HepG2 (cell line): ENCODE measurements at regions not wholly inside any gene's neighbourhood (a gene's known extent, or its start where the extent isn't known, plus 50 kb on each side); places are given as distances from the start of the nearest gene placed in this dataset.

ENCODE experiments used
- ARHGAP35 ChIP-seq: sonication (generic); formaldehyde crosslinking; IDR thresholded peaks from 2 replicates; pipeline ENCODE4 v1.9.0; 2022; ENCODE audit warnings: mild to moderate bottlenecking, inconsistent platforms, moderate library complexity, missing genetic modification reagents, borderline replicate concordance
- CEBPB ChIP-seq: IDR thresholded peaks from 2 replicates; pipeline ENCODE4 v1.6.1; 2011; ENCODE audit warnings: low read depth, low read length, improper control_type of control experiment, borderline replicate concordance
- FOXK1 ChIP-seq: sonication (generic); formaldehyde crosslinking; IDR thresholded peaks from 2 replicates; pipeline ENCODE4 v1.4.0; 2020; ENCODE audit warnings: low read depth, missing genetic modification reagents, borderline replicate concordance
- GTF3A ChIP-seq: sonication (generic); formaldehyde crosslinking; conservative IDR thresholded peaks from 2 replicates; pipeline ENCODE4 v1.4.0; 2020; ENCODE audit warnings: mild to moderate bottlenecking, missing genetic modification reagents
- KDM1A ChIP-seq: IDR thresholded peaks from 2 replicates; pipeline ENCODE4 v1.6.1; 2016; ENCODE audit warnings: missing compliant biosample characterization
- MTA3 ChIP-seq: sonication (generic); formaldehyde crosslinking; IDR thresholded peaks from 2 replicates; pipeline ENCODE4 v1.4.0; 2020; ENCODE audit warnings: missing genetic modification reagents
- PHF8 ChIP-seq: sonication (generic); formaldehyde crosslinking; IDR thresholded peaks from 2 replicates; pipeline ENCODE4 v1.5.0; 2020; ENCODE audit warnings: missing genetic modification reagents
- POGZ ChIP-seq: sonication (generic); formaldehyde crosslinking; IDR thresholded peaks from 2 replicates; pipeline ENCODE4 v1.4.0; 2020; ENCODE audit warnings: mild to moderate bottlenecking, missing genetic modification reagents
- RBM39 ChIP-seq: fragments of 200-400 bp; formaldehyde crosslinking; IDR thresholded peaks from one replicate; pipeline ENCODE4 v1.6.1; 2018; ENCODE audit warnings: antibody characterized with exemption, mild to moderate bottlenecking, low read depth, low read length; ENCODE audit not compliant: poor library complexity, severe bottlenecking
- STAT5B ChIP-seq: sonication (generic); formaldehyde crosslinking; IDR thresholded peaks from 2 replicates; pipeline ENCODE4 v1.4.0; 2020; ENCODE audit warnings: missing genetic modification reagents
- TCF12 ChIP-seq, 2 experiments: fragments of 450-650 bp in 1 of 2; sonication (generic) in 1 of 2; formaldehyde crosslinking in 1 of 2; IDR thresholded peaks; 2 replicates each; pipeline versions ENCODE4 v1.6.1 to v1.8.0; 2017 to 2022; ENCODE audit warnings: antibody characterized with exemption in 1 of 2, mild to moderate bottlenecking in 1 of 2, missing genetic modification reagents in 1 of 2, moderate library complexity in 1 of 2
- ZC3H4 ChIP-seq: sonication (generic); formaldehyde crosslinking; IDR thresholded peaks from 2 replicates; pipeline ENCODE4 v1.4.0; 2020; ENCODE audit warnings: missing genetic modification reagents, borderline replicate concordance
- ZFP90 ChIP-seq: sonication (generic); formaldehyde crosslinking; IDR thresholded peaks from 2 replicates; pipeline ENCODE4 v1.8.0; 2022; ENCODE audit warnings: missing genetic modification reagents, mild to moderate bottlenecking, inconsistent platforms, borderline replicate concordance
- ZMYM3 ChIP-seq: sonication (generic); formaldehyde crosslinking; IDR thresholded peaks from 2 replicates; pipeline ENCODE4 v1.5.1; 2020; ENCODE audit warnings: mild to moderate bottlenecking, missing genetic modification reagents
- ZNF335 ChIP-seq: sonication (generic); formaldehyde crosslinking; IDR thresholded peaks from 2 replicates; pipeline ENCODE4 v1.4.0; 2020; ENCODE audit warnings: missing genetic modification reagents
- ZNF569 ChIP-seq: sonication (generic); formaldehyde crosslinking; IDR thresholded peaks from 2 replicates; pipeline ENCODE4 v1.5.0; 2020; ENCODE audit warnings: mild to moderate bottlenecking, missing genetic modification reagents, moderate library complexity, borderline replicate concordance
- ZNF570 ChIP-seq: sonication (generic); formaldehyde crosslinking; IDR thresholded peaks from 2 replicates; pipeline ENCODE4 v1.4.0; 2020; ENCODE audit warnings: mild to moderate bottlenecking, missing genetic modification reagents, borderline replicate concordance
- TF ChIP-seq, protein P1 (sequence below): sonication (generic); formaldehyde crosslinking; IDR thresholded peaks from 2 replicates; pipeline ENCODE4 v1.5.1; 2020; ENCODE audit warnings: missing genetic modification reagents, mild to moderate bottlenecking, borderline replicate concordance
- TF ChIP-seq, protein P2 (sequence below), 2 experiments: sonication (generic) in 1 of 2; formaldehyde crosslinking in 1 of 2; IDR thresholded peaks; 2 replicates each; pipeline versions ENCODE4 v1.6.1 to v1.9.0; 2014 to 2022; ENCODE audit warnings: antibody characterized with exemption in 1 of 2, borderline replicate concordance in 1 of 2, inconsistent platforms in 1 of 2, low read depth in 1 of 2, missing genetic modification reagents in 1 of 2
- TF ChIP-seq, protein P3 (sequence below): sonication (generic); formaldehyde crosslinking; IDR thresholded peaks from 2 replicates; pipeline ENCODE4 v1.5.1; 2020; ENCODE audit warnings: mild to moderate bottlenecking, missing genetic modification reagents, borderline replicate concordance

DNA sequence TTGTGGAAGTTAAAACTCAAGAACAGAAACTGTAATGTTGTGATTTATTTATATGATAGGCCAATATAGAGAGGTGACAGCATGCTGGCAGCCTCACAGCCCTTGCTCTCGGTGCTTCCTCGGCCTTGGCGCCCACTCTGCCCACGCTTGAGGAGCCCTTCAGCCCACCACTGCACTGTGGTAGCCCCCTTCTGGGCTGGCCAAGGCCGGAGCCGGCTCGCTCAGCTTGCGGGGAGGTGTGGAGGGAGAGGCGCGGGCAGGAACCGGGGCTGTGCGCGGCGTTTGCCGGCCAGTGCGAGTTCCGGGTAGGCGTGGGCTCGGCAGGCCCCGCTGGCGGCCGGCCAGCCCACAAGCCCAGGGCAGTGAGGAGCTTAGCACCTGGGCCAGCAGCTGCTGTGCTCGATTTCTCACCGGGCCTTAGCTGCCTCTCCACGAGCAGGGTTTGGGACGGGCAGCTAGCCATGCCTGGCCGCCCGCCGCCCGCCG is 65.8 kb upstream of the SLC8A3 start (continued):
- TF ChIP-seq, protein P1, sequence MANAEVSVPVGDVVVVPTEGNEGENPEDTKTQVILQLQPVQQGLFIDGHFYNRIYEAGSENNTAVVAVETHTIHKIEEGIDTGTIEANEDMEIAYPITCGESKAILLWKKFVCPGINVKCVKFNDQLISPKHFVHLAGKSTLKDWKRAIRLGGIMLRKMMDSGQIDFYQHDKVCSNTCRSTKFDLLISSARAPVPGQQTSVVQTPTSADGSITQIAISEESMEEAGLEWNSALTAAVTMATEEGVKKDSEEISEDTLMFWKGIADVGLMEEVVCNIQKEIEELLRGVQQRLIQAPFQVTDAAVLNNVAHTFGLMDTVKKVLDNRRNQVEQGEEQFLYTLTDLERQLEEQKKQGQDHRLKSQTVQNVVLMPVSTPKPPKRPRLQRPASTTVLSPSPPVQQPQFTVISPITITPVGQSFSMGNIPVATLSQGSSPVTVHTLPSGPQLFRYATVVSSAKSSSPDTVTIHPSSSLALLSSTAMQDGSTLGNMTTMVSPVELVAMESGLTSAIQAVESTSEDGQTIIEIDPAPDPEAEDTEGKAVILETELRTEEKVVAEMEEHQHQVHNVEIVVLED (CRISPR knock-in tag): no peak
- no peak for TF ChIP-seq ARHGAP35
- TF ChIP-seq KDM1A (CRISPR knock-in tag): no peak
- TF ChIP-seq GTF3A (CRISPR knock-in tag): no peak
- TF ChIP-seq, protein P2, sequence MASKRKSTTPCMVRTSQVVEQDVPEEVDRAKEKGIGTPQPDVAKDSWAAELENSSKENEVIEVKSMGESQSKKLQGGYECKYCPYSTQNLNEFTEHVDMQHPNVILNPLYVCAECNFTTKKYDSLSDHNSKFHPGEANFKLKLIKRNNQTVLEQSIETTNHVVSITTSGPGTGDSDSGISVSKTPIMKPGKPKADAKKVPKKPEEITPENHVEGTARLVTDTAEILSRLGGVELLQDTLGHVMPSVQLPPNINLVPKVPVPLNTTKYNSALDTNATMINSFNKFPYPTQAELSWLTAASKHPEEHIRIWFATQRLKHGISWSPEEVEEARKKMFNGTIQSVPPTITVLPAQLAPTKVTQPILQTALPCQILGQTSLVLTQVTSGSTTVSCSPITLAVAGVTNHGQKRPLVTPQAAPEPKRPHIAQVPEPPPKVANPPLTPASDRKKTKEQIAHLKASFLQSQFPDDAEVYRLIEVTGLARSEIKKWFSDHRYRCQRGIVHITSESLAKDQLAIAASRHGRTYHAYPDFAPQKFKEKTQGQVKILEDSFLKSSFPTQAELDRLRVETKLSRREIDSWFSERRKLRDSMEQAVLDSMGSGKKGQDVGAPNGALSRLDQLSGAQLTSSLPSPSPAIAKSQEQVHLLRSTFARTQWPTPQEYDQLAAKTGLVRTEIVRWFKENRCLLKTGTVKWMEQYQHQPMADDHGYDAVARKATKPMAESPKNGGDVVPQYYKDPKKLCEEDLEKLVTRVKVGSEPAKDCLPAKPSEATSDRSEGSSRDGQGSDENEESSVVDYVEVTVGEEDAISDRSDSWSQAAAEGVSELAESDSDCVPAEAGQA (IDR thresholded peaks at IDR 0.05; ENCODE audit: low read depth): no peak
- TF ChIP-seq, protein P2 (CRISPR knock-in tag; IDR thresholded peaks at IDR 0.05; ENCODE audit: borderline replicate concordance): no peak; the same call in 1 of the 2 replicates
- no peak for TF ChIP-seq ZMYM3 (CRISPR knock-in tag)
- TF ChIP-seq ZNF335 (CRISPR knock-in tag): no peak
- no peak for TF ChIP-seq CEBPB
- TF ChIP-seq, protein P3, sequence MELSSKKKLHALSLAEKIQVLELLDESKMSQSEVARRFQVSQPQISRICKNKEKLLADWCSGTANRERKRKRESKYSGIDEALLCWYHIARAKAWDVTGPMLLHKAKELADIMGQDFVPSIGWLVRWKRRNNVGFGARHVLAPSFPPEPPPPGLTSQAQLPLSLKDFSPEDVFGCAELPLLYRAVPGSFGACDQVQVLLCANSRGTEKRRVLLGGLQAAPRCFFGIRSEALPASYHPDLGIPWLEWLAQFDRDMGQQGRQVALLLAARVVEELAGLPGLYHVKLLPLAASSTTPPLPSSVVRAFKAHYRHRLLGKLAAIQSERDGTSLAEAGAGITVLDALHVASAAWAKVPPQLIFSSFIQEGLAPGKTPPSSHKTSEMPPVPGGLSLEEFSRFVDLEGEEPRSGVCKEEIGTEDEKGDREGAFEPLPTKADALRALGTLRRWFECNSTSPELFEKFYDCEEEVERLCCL: no peak
- TF ChIP-seq PHF8 (CRISPR knock-in tag): peak; percentile 51; the same call in 1 of the 2 replicates
- no peak for TF ChIP-seq FOXK1 (CRISPR knock-in tag)
- TF ChIP-seq POGZ (CRISPR knock-in tag): no peak
- no peak for TF ChIP-seq RBM39
- no peak for TF ChIP-seq TCF12 (IDR thresholded peaks at IDR 0.05)
- no peak for TF ChIP-seq TCF12 (CRISPR knock-in tag; IDR thresholded peaks at IDR 0.05)
- TF ChIP-seq ZNF570 (CRISPR knock-in tag): no peak
- no peak for TF ChIP-seq ZC3H4 (CRISPR knock-in tag)
- no peak for TF ChIP-seq STAT5B (CRISPR knock-in tag)
- TF ChIP-seq MTA3 (CRISPR knock-in tag): no peak
- peak; percentile 33; the same call in 1 of the 2 replicates for TF ChIP-seq ZFP90 (CRISPR knock-in tag)
- no peak for TF ChIP-seq ZNF569 (CRISPR knock-in tag)
